Trophoblast cell (in vitro differentiated cells and primary cell): ENCODE measurements at regions not wholly inside any gene's neighbourhood (a gene's known extent, or its start where the extent isn't known, plus 50 kb on each side); places are given as distances from the start of the nearest gene placed in this dataset.

Experiments used
- DNase-seq, 2 donors: peaks; one replicate each; pipeline ENCODE4 v3.0.0-alpha.2; 2016
- H2AFZ ChIP-seq: 2 replicates; pipeline ENCODE4 v1.6.1; 2013; ENCODE audit warnings: low read length, moderate library complexity, mild to moderate bottlenecking; ENCODE audit not compliant: insufficient read depth, poor library complexity
- H2AK5ac ChIP-seq: 2 replicates; pipeline ENCODE4 v1.6.1; 2013; ENCODE audit warnings: mild to moderate bottlenecking, low read length
- H2BK120ac ChIP-seq: 2 replicates; pipeline ENCODE4 v1.6.1; 2013; ENCODE audit warnings: low read length, mild to moderate bottlenecking, moderate library complexity; ENCODE audit not compliant: insufficient read depth, poor library complexity
- H2BK12ac ChIP-seq: 2 replicates; pipeline ENCODE4 v1.6.1; 2013; ENCODE audit warnings: mild to moderate bottlenecking, low read length, moderate library complexity
- H2BK5ac ChIP-seq: 2 replicates; pipeline ENCODE4 v1.6.1; 2013; ENCODE audit warnings: low read length, low read depth, moderate library complexity, mild to moderate bottlenecking; ENCODE audit not compliant: poor library complexity
- H3K14ac ChIP-seq: 2 replicates; pipeline ENCODE4 v1.6.1; 2013; ENCODE audit warnings: mild to moderate bottlenecking, low read length
- H3K18ac ChIP-seq: 2 replicates; pipeline ENCODE4 v1.6.1; 2013; ENCODE audit warnings: mild to moderate bottlenecking, low read length
- H3K23ac ChIP-seq: 2 replicates; pipeline ENCODE4 v1.6.1; 2013; ENCODE audit warnings: low read length
- H3K27ac ChIP-seq: 2 replicates; pipeline ENCODE4 v1.5.1; 2013; ENCODE audit warnings: low read depth, mild to moderate bottlenecking, inconsistent platforms, low read length, moderate library complexity
- H3K27me3 ChIP-seq: 2 replicates; pipeline ENCODE4 v1.6.1; 2013; ENCODE audit warnings: inconsistent platforms, mild to moderate bottlenecking, low read length, moderate library complexity; ENCODE audit not compliant: insufficient read depth
- H3K36me3 ChIP-seq, 2 experiments: 1 replicate in 1 of 2; 2 replicates in 1 of 2; pipeline ENCODE4 v1.6.1; 2013; ENCODE audit warnings: low read length in 2 of 2, mild to moderate bottlenecking in 2 of 2, moderate library complexity in 1 of 2; ENCODE audit not compliant: insufficient read depth in 2 of 2, control insufficient read depth in 1 of 2
- H3K4ac ChIP-seq: 2 replicates; pipeline ENCODE4 v1.6.1; 2013; ENCODE audit warnings: low read depth, mild to moderate bottlenecking, low read length, moderate library complexity
- H3K4me1 ChIP-seq, 2 experiments: 1 replicate in 1 of 2; 2 replicates in 1 of 2; pipeline ENCODE4 v1.6.1; 2013; ENCODE audit warnings: low read length in 2 of 2, mild to moderate bottlenecking in 2 of 2, moderate library complexity in 1 of 2; ENCODE audit not compliant: insufficient read depth in 2 of 2, control insufficient read depth in 1 of 2
- H3K4me2 ChIP-seq: 2 replicates; pipeline ENCODE4 v1.6.1; 2013; ENCODE audit warnings: inconsistent platforms, mild to moderate bottlenecking, low read length, moderate library complexity
- H3K4me3 ChIP-seq: 2 replicates; pipeline ENCODE4 v1.5.1; 2013; ENCODE audit warnings: mild to moderate bottlenecking, low read depth, low read length, inconsistent platforms
- H3K79me1 ChIP-seq: one replicate; pipeline ENCODE4 v1.6.1; 2013; ENCODE audit warnings: low read length
- H3K79me2 ChIP-seq: 2 replicates; pipeline ENCODE4 v1.6.1; 2013; ENCODE audit warnings: low read length, mild to moderate bottlenecking; ENCODE audit not compliant: control insufficient read depth, insufficient read depth, poor library complexity
- H3K9ac ChIP-seq: 2 replicates; pipeline ENCODE4 v1.6.1; 2013; ENCODE audit warnings: mild to moderate bottlenecking, low read length
- H3K9me3 ChIP-seq: 2 replicates; pipeline ENCODE4 v1.6.1; 2013; ENCODE audit warnings: low read depth, mild to moderate bottlenecking, control low read depth, inconsistent platforms, low read length; ENCODE audit not compliant: insufficient read depth
- H4K12ac ChIP-seq: 2 replicates; pipeline ENCODE4 v1.6.1; 2013; ENCODE audit warnings: low read depth, mild to moderate bottlenecking, low read length, moderate library complexity
- H4K8ac ChIP-seq: 2 replicates; pipeline ENCODE4 v1.6.1; 2013; ENCODE audit warnings: low read depth, mild to moderate bottlenecking, low read length, moderate library complexity
- H4K91ac ChIP-seq: one replicate; pipeline ENCODE4 v1.6.1; 2013; ENCODE audit warnings: low read depth, mild to moderate bottlenecking, low read length, moderate library complexity
- WGBS: extraction: QIAGEN DNeasy Blood & Tissue Kit; methylation state at CpG from one replicate; pipeline ENCODE4 v1.1.7; 2013; ENCODE audit warnings: missing lambda C conversion rate; ENCODE audit not compliant: insufficient read length, insufficient coverage; ENCODE audit errors: extremely low coverage; 5-methylcytosine and 5-hydroxymethylcytosine counted together

DNA sequence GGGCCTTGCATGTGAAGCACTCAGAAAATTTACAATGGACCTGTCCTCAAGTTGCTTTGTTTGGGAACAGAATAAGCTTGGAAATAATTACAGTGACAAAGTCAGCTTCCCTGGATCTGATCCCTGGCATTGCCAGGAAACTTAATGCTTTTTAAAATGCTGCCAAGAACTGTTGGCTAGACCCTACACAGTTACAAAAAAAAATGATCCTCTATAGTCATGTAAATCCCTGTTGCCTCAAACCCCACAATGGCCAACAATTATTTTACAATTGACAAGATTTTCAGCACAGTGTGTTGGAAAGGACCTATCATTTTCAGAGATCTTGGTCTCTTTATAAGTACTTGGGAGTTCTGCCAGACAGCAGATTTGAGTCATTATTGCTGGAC is 470.4 kb upstream of the ACVR2A start:
- Histone ChIP-seq H4K8ac (no peak overlapping the region), H3K9ac (no peak overlapping the region), H3K23ac (no peak overlapping the region), H3K18ac (no peak overlapping the region), H4K12ac (no peak overlapping the region), H2AK5ac (no peak overlapping the region), H3K27ac (no peak overlapping the region), H2BK12ac (no peak overlapping the region), H3K9me3 (no peaks in the 10 kb centered on the region), H3K27me3 (no peaks in the 10 kb centered on the region), H2AFZ (no peak overlapping the region), H4K91ac (no peak overlapping the region), H3K4me2 (no peak overlapping the region), H3K36me3 (no peaks in the 10 kb centered on the region), H3K14ac (no peak overlapping the region), H3K79me1 (no peaks in the 10 kb centered on the region), H3K4ac (no peak overlapping the region), H2BK5ac (no peak overlapping the region), H3K79me2 (no peaks in the 10 kb centered on the region), H2BK120ac (no peak overlapping the region), H3K4me3 (no peak overlapping the region), H3K4me1 (no peaks in the 10 kb centered on the region)
- no peak for DNase-seq

DNA sequence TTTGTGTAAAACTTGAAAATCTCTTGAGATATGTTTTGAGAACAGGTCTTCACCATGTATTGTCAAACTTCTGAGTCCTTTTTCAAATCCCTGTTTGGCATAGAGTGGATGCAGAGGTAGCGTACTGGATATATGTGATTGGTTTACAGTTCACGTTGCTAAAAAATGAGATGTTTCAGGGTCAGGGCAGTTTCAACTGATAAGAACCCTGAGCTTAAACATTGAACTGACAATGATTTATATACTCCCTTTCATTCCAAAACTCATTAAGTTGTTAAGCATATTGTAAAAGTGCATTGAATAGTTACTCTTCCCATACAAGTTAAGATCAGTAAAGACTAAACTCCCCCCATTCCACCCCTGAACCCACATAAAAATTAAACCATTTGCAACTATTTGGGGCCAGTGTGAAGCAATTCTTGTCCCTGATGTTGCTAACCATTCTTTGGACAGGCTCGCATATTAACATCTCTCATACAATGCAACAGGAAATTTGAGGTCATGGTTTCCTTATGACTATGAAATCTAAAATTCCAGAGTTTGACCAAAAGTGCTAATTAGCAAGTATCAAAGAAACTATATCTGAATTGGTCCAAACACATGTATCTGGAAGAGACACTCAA is 470.9 kb upstream of the ACVR2A start:
- H2BK120ac ChIP-seq: no peak overlapping the region
- DNase-seq: no peak
- H3K9ac ChIP-seq: no peak overlapping the region
- no peak overlapping the region for H3K4me3 ChIP-seq
- no peak overlapping the region for H4K12ac ChIP-seq
- H3K18ac ChIP-seq: no peak overlapping the region
- no peak overlapping the region for H3K14ac ChIP-seq
- H3K4me1 ChIP-seq: no peaks in the 10 kb centered on the region
- H3K27ac ChIP-seq: no peak overlapping the region
- no peaks in the 10 kb centered on the region for H3K79me1 ChIP-seq
- no peak overlapping the region for H2AFZ ChIP-seq
- H2AK5ac ChIP-seq: no peak overlapping the region
- no peaks in the 10 kb centered on the region for H3K36me3 ChIP-seq
- no peak overlapping the region for H4K91ac ChIP-seq
- H2BK12ac ChIP-seq: no peak overlapping the region
- no peak overlapping the region for H3K23ac ChIP-seq
- no peaks in the 10 kb centered on the region for H3K79me2 ChIP-seq
- H2BK5ac ChIP-seq: no peak overlapping the region
- H3K9me3 ChIP-seq: no peaks in the 10 kb centered on the region
- WGBS: no CpG with 5 or more reads among the region's 3 CpGs
- no peak overlapping the region for H3K4ac ChIP-seq
- no peaks in the 10 kb centered on the region for H3K27me3 ChIP-seq
- H4K8ac ChIP-seq: no peak overlapping the region
- no peak overlapping the region for H3K4me2 ChIP-seq

- Histone ChIP-seq H3K36me3 (no peaks in the 10 kb centered on the region), H2BK120ac (no peak overlapping the region), H3K23ac (no peak overlapping the region), H3K27me3 (no peaks in the 10 kb centered on the region), H2AFZ (no peak overlapping the region), H2BK12ac (no peak overlapping the region), H4K12ac (no peak overlapping the region), H3K4me1 (no peaks in the 10 kb centered on the region), H4K91ac (no peak overlapping the region), H3K18ac (no peak overlapping the region), H3K4me2 (no peak overlapping the region), H3K79me2 (no peaks in the 10 kb centered on the region), H3K27ac (no peak overlapping the region), H3K79me1 (no peaks in the 10 kb centered on the region), H3K9me3 (no peaks in the 10 kb centered on the region), H2AK5ac (no peak overlapping the region), H2BK5ac (no peak overlapping the region), H3K4ac (no peak overlapping the region), H3K9ac (no peak overlapping the region), H3K4me3 (no peak overlapping the region), H4K8ac (no peak overlapping the region), H3K14ac (no peak overlapping the region)
- DNase-seq: no peak
These were observed 476.5 kb upstream of the ACVR2A start for GRCh38 chr2:147368306-147368705.

DNA sequence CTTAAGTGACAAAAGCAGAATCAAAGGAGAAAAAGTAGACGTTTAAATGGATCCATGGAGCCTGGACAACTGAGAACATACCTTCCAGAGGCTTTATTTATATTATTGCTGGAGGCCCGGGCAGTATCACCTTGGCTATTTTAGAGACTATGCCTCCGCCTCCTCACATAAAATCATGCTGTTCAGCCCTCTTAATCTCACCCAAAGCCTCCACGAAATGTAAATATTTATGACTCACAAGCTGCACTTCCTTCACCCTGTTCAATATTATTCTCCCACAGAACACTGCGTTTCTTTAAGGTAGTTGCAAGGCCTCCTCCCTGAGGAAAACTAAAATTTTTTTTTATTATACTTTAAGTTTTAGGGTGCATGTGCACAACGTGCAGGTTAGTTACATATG is 478.6 kb upstream of the ACVR2A start:
- no peaks in the 10 kb centered on the region for H3K79me1 ChIP-seq
- H2BK12ac ChIP-seq: no peak overlapping the region
- no peak overlapping the region for H3K23ac ChIP-seq
- H3K79me2 ChIP-seq: no peaks in the 10 kb centered on the region
- H3K18ac ChIP-seq: no peak overlapping the region
- H4K12ac ChIP-seq: no peak overlapping the region
- H3K4me3 ChIP-seq: no peak overlapping the region
- H3K27me3 ChIP-seq: no peaks in the 10 kb centered on the region
- H3K4ac ChIP-seq: no peak overlapping the region
- no peak overlapping the region for H2AK5ac ChIP-seq
- no peak for DNase-seq
- no peak overlapping the region for H3K14ac ChIP-seq
- H3K4me1 ChIP-seq: no peaks in the 10 kb centered on the region
- H4K8ac ChIP-seq: no peak overlapping the region
- H3K27ac ChIP-seq: no peak overlapping the region
- H3K9me3 ChIP-seq: no peaks in the 10 kb centered on the region
- no peak overlapping the region for H2BK120ac ChIP-seq
- H2AFZ ChIP-seq: no peak overlapping the region
- H3K36me3 ChIP-seq: no peaks in the 10 kb centered on the region
- no CpG with 5 or more reads among the region's 6 CpGs for WGBS
- H3K4me2 ChIP-seq: no peak overlapping the region
- H4K91ac ChIP-seq: no peak overlapping the region
- no peak overlapping the region for H2BK5ac ChIP-seq
- H3K9ac ChIP-seq: no peak overlapping the region
